GM19455 (cell line): ENCODE measurements at regions not wholly inside any gene's neighbourhood (a gene's known extent, or its start where the extent isn't known, plus 50 kb on each side); places are given as distances from the start of the nearest gene placed in this dataset.
"Not testable (repeated sequence)": the region's sequence is repeated elsewhere in the genome, so short reads cannot be mapped to it uniquely, and the experiment has no call there.

ENCODE experiments used
- ATAC-seq: cut with Tn5 transposase; IDR thresholded peaks from one replicate; pipeline ENCODE4 v1.9.1; 2021; ENCODE audit not compliant: unreplicated experiment

DNA sequence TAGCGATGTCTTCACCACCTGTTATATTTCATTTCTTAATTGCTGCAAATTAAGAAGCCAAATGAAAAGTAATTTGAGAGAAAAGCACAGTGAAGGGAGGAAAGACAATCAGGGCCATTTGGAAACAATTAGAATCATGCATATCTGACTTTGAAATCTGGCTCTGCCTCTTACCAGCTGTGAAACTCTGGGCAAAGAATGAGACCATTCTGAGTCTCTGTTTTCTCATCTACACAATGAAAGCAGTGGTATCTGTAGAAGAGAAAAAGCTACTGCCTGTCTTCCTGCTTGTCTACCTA, 334.5 kb upstream of the CYRIA start:
- ATAC-seq = no peak

DNA sequence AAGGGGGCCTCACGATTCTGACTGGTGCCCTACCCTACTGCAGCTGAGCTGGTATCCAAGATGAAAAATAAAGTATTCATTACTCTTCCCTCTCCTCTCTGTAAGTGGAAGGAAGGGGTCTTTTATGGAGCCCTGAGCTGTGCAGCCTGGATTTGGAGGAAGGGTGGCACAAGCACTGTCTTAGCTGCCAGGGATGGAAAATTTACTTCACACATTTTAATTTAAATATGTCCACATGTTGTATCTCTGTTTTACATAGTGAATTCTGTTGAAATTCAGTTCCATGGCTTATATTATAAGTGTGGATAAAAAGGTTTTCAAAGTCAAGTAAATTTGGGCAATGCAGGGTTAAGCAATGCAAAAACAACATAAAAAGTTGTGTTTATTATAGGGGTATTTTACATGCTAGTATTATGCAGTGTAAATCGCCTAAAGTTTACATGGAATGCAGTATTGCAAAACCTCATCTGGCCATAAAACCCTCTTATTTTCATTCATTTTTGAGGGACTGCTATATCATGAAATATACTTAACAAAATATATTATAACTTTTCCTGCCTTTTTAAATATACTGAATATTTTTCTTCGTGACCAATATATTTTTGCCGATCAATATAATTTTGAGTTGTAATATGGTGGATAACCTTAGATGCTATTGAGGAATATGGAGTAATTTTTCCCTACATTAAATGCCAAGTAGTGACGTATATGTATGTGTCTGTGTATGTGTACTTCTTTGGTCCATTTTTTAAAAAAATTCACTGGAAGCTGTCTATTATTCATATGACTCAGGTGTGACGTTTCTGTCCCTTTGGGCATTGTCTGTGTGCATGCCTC, 333.9 kb upstream of the CYRIA start:
- no peak for ATAC-seq

DNA sequence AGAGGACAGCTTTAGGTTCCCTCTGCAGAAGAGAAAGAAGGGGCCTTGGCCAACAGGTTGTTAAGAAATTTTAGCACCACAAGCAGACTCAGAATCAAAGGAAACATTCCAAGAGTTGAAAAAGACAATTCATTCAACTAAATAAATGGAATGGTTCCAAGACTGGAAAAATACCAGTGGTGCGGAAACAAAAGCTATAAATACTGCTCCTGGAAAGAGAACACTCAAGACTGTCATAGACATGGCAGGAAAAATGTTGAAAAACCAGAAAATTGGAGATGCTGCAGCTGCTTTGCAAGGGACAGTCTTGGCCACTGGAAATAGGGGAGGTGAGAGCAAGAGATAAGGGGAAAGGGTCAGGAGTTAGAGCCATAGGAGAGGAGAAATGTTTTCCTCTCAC, 312.7 kb upstream of the CYRIA start:
- ATAC-seq = no peak

DNA sequence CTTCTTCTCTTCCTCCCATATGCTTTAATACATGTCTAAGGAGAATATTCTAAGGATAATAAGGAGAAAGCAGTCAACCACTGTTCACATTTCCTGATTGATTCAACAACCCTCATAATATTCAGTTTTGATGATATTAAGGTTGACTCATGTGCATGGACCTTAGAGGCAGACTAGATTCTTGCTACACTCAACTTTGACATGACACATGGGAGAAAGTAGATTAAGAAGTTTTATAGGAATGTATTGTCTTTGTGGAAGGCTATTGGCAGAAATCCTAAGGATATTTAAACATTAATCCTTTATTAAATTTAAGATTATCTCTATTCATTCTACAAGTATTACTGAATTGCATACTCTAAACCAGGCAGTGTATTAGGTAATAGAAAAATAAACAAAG, 309.1 kb upstream of the CYRIA start:
- ATAC-seq = no peak

DNA sequence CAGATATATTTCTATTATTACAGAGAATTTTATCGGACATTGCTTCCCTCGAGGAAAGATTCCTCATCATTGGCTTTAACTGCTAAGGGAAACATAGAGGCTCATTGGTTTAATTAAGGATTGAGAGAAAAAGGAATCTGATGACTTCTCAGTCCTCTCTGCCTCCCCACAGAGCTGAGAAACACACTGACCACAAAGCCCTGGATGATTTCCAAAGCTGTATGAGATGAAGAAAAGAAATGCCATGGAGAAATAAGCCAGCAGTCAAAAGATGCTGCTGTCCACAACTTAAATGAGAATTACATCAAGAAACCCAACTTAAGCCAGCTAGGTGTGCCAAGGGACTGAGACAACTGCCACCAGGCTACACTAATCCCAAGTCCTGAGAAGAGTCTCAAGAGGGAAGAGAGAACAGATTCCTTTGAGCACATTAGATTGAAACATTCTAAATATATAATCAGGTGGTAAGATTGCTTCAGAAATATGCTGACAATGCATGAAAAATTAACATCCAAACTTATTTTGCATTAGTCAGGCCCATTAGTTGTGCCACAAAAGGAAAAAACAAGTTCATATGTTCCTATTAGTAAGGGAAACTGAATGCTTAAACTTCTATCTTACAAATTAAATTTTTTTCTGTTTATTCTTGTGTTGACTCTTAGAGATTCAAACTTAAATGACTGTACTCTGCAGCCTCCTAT, 308.1 kb upstream of the CYRIA start:
- no peak for ATAC-seq

DNA sequence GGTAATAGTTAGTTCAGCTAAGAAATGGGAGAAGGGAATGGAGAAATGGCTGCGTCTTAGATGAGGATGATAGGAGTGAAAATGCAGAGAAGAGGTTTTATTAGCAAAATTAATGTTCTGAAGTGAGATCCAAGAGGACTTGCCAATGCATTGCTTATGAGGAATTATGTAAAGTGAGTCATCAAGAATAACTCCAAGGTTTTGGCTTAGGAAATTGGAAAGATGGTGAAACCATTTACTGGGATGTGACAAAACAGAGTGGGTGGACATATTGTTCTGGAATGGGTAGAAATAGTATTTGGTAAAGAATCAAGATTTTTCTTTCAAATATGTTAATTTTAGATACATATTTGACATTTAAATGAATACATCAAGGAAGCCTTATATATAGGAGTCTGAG, 306.6 kb upstream of the CYRIA start:
- no peak for ATAC-seq

DNA sequence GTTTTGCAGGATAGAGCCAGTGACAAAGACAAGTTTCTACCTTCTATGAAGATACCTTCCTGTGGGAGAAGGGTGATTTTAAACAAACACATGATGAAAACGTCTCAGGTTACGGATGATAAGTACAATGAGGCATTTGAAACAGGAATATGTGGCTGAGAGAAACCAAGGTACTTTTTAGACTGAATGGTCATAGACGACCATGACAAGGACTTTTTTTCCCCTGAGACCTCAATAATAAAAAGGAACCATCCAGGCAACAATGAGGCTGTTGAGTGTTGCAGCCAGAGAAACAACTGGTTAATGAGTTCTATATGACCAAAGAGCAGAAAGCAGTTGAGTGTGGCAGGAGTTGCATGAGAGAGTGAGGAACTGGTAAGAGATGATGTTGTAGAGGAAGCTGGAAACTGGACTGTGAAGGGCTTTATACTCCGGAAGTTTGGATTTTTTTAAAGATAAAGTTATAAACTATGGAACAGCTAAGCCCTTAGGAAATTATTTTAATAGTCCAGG, 306.1 kb upstream of the CYRIA start:
- no peak for ATAC-seq

DNA sequence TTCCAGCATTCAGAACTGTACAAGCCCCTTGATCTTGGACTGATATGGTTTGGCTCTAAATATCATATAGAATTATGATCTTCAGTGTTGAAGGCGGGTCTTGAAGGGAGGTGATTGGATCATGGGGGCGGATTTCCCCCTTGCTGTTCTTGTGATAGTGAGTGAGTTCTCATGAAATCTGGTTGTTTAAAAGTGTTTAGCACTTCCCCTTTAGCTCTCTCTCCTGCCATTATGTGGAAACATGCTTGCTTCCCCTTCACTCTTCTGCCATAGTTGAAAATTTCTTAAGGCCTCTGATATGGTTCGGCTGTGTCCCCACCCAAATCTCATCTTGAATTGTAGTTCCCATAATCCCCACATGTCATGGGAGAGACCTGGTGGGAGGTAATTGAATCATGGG, 305.3 kb upstream of the CYRIA start:
- ATAC-seq = not testable (repeated sequence)

DNA sequence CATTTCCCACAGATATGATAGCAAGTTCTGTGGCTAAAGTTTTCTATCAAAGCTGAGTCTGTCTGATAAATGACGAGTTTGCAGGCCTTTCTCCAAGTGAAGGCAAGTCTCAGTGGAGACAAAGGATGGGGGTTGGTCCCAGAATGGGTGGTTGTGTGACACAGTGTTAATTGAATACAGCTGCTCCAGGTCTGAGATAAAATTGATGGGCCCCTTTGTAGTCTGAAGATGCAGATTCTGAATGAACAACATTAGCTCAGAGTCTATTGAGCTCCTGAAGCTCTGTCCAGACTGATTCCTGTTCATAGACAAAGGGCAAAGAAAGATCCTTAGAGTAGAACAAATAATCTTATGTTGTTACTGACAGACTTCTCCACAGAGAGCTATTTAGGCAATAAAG, 296.9 kb upstream of the CYRIA start:
- ATAC-seq = no peak

DNA sequence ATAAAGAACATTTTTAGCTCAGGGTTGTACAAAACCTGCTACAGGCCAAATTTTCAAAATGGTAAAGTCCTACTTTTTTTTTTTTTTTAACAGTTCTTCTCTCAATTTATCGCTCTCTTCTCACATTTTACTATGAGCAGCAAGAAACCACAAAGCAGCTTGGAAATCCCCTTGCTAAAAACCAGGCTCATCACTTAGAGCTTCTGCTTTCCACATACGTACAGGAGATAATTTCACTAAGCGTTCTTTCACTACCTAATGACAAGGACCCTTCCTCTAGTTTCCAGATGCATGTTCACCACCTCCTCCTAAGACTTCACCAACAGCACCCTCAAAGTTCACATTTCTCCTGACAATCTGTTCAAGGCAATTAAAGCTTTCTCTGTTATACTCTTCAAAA, 294.9 kb upstream of the CYRIA start:
- ATAC-seq = no peak

DNA sequence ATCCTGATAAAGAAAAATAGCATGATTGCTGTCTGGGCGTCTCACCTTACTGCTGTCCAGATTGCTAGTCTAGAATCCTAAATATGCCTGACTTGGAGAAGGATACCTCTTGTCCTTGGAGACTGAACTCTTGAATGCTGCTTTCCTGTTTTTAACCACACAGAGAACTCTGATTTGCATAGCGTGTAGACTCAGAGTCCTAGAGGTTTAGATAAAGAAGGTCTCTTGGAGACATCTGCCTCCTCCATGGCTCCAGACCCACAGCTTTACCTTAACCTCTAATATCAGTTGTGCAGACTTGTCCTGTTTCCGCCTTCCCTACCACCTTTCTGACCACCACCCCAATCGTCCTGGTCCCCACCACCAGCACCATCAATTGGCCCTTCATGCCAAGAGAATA, 292.6 kb upstream of the CYRIA start:
- no peak for ATAC-seq

DNA sequence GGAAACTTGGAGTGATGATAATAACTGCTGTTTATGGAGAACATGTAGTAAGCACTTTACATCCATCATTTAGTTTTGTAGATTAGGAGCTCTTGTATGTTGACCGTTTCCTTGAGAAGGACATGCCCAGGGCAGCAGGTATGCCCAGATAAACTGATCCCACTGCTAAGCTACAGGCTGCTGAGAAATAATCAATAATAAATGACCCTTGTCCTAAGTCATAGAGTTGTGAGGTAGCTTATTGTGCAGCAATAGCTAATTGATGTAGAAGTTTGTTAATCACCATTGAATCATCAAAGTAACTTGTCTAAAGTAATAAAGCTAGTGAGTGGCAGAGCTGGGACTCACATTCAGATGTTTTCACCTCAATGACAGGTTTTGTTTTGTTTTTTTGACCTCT, 287.2 kb upstream of the CYRIA start:
- no peak for ATAC-seq

DNA sequence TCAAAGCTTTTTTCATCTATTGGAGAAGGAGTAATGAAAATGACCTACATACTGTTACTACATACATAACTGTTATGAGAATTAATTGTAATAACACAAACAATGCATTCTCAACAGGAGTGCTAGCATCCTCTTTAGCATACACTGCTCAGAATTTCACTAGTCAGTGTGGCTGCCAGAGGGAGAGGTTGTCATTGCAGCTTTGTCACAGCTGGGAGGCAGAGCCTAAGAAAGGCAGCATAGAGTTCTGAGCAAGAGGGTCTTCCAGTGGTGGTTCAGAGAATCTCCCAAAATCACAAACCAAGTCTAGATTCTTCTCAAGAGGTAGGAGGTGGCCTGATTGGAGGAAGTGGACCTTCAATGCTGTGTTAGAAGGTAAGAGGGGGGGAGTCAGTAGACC, 286.7 kb upstream of the CYRIA start:
- no peak for ATAC-seq

DNA sequence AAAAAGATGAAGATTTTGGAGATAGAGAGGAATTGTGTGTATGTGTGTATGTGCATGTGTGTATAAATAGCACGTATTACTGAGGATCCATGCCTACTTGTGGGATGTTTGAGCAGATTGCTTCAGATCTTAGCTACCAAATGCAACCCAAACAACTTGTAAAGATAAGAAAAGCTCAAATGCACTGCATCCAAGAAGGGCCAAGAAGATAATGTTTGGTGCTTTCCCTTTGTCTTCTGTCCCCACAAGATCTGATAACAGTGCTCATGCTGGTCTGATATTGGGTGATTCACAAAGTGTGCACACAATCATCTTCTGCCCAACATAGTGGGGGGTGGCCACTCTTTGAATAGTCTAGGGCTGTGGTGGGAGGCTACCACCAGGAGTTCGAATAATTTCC, 284.8 kb upstream of the CYRIA start:
- ATAC-seq = no peak

DNA sequence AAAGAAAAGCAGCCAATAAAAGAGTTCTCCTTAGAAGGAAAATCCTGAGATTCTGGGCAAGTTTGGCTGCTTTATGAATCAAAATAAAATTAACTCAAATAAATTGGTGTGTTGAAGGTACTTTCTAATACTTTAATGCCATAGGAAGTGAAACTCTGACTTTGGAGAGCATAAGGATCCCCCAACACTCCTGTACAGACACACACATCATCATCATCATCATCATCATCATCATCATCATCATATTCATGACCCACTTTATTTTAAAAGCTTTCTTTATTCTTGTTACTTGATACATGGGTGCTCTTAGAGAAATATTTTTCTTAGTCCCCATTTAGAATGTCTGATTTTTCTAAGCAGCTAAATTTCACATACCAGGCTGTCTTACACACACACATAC, 283.1 kb upstream of the CYRIA start:
- ATAC-seq = no peak

DNA sequence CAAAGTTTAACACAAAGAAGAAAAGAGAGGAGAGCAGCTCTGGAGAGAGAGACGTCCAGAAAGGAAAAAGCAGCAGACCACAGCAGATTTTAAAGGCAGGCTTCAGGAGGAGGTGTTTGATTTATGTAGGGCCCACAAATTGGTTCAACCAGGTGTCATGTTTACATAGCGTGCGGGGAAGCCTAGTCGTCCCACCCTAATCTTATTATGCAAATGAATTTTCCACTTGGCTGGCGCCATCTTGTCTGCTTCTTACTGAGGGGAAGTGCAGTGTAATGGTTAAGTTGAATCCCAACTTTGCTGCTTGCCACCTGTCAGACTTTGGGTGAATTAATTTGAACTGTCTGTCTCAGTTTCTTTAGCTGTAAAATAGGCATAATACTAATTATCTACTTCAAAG, 282.4 kb upstream of the CYRIA start:
- no peak for ATAC-seq

DNA sequence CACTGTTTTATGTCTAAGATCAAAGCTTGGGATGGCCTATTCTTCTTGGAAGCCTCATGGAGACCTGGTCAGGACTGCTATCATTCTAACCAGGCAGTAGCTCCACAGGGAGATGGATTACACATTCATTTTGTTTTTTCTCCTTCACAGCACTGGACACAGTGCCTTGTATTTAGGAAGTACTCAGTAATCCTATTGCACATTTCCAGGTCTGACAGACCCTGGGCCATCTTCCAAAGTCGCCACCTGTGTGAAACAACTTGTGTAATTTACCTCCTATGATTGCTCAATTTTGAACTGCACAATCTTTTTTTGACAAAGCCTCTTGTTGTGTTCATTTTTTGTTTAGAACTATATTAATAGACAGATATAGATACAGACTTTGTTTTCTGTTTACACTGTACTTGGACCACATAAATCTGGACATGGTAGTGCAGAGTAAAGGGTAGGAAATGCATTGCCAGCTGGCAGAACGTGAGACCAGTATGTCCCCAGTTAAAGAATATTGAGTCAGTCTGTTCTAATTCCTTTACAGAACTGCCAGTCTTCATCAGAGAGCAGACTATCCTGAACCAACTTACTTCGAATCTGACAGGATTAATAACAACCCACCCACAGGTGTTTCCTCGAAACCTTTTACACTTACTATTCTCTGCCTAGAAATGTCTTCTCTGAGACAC, 277.8 kb upstream of the CYRIA start:
- ATAC-seq = no peak

DNA sequence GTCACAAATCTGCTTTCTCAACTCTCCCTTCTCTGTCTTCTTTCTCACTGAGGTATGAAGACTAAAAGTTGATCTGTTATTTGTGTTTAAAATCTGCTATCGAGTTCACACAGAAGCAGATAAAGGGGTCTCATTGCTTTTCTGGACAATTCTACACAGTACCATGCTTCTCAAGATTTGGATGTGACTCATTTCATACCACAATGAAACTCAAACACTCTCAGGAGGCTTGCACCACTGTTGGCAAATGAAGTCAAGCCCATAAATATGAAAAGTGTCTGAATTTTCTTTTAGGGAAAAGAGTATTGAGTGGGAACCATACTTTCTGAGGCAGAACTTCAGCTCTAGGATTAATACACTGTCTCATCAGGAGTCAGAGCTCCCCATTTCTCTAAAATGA, 274.6 kb upstream of the CYRIA start:
- ATAC-seq = no peak

DNA sequence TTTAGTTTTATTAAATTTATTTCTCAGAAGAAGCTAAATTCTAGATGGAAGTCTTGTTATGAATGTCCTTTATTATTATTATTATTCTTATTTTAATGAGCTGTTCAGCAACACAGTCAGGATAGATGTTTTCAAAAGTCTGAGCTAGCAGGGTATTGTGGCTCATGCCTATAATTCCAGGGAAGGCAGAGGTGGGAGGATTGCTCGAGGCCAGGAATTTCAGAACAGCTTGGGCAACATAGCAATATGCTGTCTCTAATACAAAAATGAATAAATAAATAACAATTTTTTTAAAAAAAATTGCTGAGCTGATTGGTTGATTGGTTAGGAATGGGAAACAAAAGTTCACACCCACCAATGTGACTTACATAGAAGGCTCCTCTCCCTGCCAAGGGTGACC, 274.1 kb upstream of the CYRIA start:
- ATAC-seq = no peak

DNA sequence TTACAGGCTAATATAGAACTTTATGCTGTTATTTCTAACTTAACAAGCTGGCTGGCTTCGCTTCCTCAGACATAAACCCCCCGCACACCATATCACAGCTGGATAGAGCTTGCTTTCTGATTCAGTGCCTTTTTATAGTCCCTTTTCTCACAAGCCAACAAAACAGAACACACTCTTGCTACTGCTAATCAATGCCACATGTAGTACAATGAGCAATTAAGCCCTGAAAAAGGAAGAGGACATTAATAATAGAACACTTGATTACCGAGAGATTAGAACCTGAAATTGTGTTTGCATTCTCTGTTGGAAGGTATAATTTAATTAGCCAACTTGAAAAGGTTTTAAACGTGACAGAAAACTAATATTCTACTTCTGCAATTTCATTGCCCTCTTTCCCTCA, 267.7 kb upstream of the CYRIA start:
- no peak for ATAC-seq

DNA sequence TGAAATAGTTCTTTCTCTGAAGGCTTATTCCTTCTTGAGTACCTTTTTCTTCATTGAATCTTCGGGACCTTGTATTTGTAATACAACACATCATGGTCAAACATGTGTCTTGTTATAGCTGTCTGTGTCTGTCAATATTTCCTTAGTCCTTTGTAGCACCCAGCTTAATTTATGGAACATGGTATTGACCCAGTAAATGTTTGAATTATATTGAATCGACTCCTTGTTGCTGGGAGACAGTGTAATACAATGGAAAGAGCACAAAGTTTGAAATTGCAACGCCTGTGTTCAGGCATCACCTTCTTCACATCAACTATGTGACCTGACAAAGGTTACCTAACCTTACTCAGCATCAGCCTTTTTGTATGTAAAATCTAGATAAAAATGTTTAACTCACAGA, 267.2 kb upstream of the CYRIA start:
- no peak for ATAC-seq

DNA sequence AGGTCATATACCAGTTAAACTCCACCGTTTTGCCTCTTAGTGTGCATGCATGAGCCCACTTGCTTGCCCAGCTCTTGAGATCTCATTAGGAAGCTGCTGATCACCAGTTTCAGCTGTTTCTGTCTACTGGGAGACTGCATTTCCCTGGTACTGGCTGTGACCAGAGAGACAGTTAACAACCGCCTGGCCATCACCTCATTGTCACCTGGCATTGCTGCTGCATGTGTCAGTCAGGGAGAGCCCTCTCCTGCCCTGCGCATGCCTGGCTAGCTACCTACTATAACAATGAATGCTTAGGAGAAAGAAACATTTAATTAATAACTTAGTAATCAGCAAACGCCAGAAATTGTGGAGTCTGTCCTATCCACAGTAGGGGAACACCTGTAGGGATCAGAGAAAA, 265.8 kb upstream of the CYRIA start:
- ATAC-seq = no peak
